GM21737 (cell line): ENCODE measurements at regions not wholly inside any gene's neighbourhood (a gene's known extent, or its start where the extent isn't known, plus 50 kb on each side); places are given as distances from the start of the nearest gene placed in this dataset.

Experiments used
- ATAC-seq: cut with Tn5 transposase; IDR thresholded peaks from one replicate; pipeline ENCODE4 v1.9.1; 2021; ENCODE audit warnings: mild to moderate bottlenecking, moderate library complexity; ENCODE audit not compliant: unreplicated experiment

DNA sequence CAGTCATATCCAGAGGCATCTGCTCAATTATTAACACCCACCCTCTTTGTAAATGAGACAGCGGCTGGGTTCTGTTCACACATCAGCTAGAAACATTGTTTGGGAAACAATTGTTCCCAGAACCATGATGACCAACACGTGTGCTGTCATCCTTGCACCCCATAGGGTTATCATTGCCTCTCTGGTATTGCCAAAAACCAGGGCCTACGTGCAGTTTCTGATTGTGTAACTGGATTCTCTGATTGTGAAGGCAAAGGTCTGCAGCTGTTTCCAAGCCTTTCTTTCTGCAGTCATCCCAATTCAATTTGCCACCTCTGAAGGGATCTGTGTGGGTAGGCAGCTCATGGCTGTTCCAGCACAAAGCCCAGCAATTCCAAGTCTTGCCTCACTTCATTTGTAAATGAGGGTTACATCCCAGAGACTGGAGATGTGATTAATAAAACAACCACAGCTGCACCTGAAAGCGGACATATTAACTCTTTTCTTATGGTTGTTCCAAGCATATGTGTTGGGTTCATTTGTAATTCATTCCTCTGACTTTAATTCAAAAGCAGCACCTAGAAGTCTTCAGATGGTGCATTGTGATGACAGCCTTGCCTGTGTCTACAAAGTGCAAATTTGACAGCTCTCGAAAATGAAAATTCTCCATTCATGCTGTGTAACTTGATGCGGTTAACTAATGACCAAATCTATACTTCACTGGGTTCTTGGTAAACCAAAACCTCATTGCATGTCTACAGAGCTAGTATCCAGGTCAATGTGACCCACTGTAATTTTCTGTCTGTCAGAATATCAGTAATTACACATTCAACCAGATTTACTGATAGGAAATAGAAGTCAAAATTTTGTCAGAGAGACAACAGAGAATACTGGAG lies 66.6 kb downstream of the YIPF5 start:
- no peak for ATAC-seq

DNA sequence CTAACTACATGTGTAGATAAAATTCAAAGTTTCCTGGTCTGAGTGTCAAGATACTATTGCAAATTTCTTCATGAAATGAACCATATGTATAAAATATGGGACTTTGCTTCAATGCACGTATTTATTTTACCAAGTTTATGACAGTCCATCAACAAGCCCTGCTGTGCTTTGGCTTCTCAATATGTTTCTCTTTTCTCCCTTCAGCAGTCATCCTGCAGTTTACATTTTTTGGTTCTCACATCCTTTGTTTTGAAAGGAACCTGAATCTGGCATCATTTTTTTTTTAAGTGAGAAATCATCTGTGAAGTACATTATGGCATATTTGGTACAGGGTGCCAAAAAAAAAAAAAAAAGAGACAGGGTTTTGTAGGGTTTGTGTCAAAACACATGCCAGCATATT lies 65.1 kb downstream of the YIPF5 start:
- ATAC-seq, result no peak

DNA sequence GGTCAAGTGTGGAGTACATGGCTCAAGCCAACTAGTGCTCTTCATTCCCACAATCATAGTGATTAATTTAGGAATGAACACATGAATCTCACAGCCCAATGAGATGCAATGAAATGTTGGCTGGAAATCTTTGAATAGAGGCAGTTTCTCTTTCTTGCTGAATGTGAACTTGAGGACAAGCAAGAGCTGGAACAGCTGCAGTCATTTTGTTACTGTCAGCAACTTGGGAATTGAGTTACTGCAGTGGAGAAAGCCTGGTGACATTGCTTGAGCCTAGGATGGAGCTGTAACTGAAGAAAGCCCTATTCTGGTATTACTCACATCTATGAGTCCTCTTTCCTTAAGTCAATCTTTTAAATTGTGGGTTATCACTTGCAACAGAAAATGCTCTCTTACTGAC lies 62.3 kb downstream of the YIPF5 start:
- no peak for ATAC-seq
